ENCODE measurements at regions not wholly inside any gene's neighbourhood (a gene's known extent, or its start where the extent isn't known, plus 50 kb on each side); places are given as distances from the start of the nearest gene placed in this dataset.

DNA sequence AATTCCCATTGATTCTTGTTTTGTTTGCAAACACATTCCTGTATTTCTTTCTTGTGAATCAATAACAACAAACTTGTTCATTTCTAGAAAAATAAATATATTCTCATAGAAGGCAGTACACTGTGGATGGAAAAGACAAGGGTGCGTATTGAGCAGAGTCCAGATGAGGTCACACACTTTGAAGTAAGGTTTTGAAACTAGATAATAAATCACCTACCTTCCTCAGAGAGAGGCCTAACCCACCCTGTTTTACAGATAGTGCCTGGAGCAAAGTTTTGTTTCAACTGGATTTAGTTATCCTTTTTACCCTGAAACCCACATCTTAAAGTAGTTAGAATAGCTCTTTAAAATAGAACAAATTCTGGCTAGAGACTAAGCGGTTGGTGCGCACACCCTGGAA lies 137.1 kb upstream of the PIEZO2 start:
- Histone ChIP-seq H3K4me1 (ENCODE audit: control insufficient read depth in 5 of 5, insufficient read depth in 5 of 5, low read length in 5 of 5) (peaks cover 0 to 5% (median 3%) of the 10 kb centered on the region in 5 donors), H3K9me3 (ENCODE audit: control insufficient read depth in 5 of 5, low read length in 5 of 5) (no peaks in the 10 kb centered on the region), H3K9ac (ENCODE audit: low read length in 5 of 5) (no peak overlapping the region), H3K27ac (ENCODE audit: low read depth, low read length) (no peak overlapping the region), H3K4me3 (ENCODE audit: low read depth in 1 of 5, low read length in 5 of 5) (no peak overlapping the region), H3K36me3 (ENCODE audit: control insufficient read depth in 5 of 5, insufficient read depth in 5 of 5, low read length in 5 of 5) (no peaks in the 10 kb centered on the region), H3K27me3 (ENCODE audit: control insufficient read depth in 5 of 5, insufficient read depth in 4 of 5, low read length in 5 of 5) (no peaks in the 10 kb centered on the region)

DNA sequence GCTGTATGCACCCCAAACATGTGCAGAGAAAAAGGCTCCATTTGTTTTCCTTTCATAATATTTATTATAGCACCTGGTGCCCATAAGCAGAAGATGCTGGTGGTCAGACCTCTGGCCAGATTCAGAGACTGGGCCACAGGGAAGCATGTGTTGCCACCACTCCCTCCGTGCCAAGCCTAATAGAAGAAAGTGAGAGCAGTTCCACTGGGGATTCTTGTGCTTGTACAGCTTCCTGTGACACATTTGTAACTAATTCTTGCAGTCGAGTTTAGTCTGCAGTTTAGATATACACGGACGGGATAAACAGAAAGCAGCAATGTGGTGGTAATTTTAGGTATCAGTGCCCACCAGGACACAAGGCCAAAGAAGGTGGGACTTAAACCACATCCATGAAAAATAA lies 135.4 kb upstream of the PIEZO2 start:
- Histone ChIP-seq H3K27me3 (ENCODE audit: control insufficient read depth in 5 of 5, insufficient read depth in 4 of 5, low read length in 5 of 5) (no peaks in the 10 kb centered on the region), H3K9ac (ENCODE audit: low read length in 5 of 5) (no peak overlapping the region), H3K27ac (ENCODE audit: low read depth, low read length) (no peak overlapping the region), H3K9me3 (ENCODE audit: control insufficient read depth in 5 of 5, low read length in 5 of 5) (no peaks in the 10 kb centered on the region), H3K4me1 (ENCODE audit: control insufficient read depth in 5 of 5, insufficient read depth in 5 of 5, low read length in 5 of 5) (peaks cover 0 to 5% (median 3%) of the 10 kb centered on the region in 5 donors), H3K36me3 (ENCODE audit: control insufficient read depth in 5 of 5, insufficient read depth in 5 of 5, low read length in 5 of 5) (no peaks in the 10 kb centered on the region), H3K4me3 (ENCODE audit: low read depth in 1 of 5, low read length in 5 of 5) (no peak overlapping the region)

DNA sequence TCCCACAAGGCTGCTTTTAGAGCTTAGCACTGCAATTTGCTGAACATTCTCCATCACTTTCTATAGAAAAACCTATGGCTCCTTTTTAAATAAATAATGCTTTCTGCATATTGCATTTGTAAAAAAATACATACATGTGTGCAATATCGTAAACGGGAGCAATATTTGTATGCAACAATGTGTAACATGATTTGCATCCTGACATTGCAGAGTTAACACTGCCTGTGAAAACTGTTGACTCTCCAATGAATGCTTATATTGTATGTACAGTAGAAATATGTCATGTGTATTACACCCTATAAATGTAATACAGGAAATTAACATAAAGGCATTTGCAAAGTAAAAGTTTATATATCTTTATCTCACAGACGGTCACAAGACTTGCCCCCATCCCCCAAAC lies 135.0 kb upstream of the PIEZO2 start:
- no peak overlapping the region for H3K9ac ChIP-seq (ENCODE audit: low read length in 5 of 5)

DNA sequence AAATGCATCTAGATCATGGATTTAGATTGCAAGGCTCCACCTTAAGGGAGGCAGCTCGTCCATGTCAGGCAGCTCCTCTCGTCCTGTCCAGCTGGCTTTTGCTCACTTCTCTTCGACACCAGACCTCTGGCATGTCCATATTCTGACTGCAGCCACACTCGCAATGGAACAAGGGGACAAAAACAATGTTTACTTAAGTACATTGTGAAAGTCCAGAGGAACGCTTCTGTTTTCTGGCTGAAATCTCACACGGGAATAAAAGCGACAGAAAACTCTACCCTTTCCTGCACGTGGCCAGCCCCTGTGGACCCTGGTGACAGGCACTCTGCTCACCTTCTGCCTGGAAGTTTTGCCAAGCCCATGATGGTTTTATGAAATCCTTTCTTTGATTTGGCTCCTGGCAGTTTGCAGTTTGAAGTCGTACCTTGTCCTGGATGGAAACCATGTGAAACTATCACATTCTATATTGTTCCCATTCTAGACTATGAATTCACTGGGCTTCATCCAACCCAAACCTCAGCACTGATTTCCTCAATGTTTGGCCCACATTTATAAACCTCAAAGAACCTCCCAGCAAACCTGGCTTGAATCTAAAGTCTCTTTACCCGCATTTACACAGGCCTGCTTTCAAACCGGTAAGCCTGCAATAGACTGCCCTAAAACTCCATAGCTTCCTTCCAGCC lies 134.3 kb upstream of the PIEZO2 start:
- H3K9me3 ChIP-seq (ENCODE audit: control insufficient read depth in 5 of 5, low read length in 5 of 5), result no peaks in the 10 kb centered on the region
- H3K36me3 ChIP-seq (ENCODE audit: control insufficient read depth in 5 of 5, insufficient read depth in 5 of 5, low read length in 5 of 5), result no peaks in the 10 kb centered on the region
- no peak overlapping the region for H3K9ac ChIP-seq (ENCODE audit: low read length in 5 of 5)
- no peaks in the 10 kb centered on the region for H3K27me3 ChIP-seq (ENCODE audit: control insufficient read depth in 5 of 5, insufficient read depth in 4 of 5, low read length in 5 of 5)
- H3K4me1 ChIP-seq (ENCODE audit: control insufficient read depth in 5 of 5, insufficient read depth in 5 of 5, low read length in 5 of 5), result peaks cover 0 to 5% (median 3%) of the 10 kb centered on the region in 5 donors
- H3K27ac ChIP-seq (ENCODE audit: low read depth, low read length), result no peak overlapping the region
- no peak overlapping the region for H3K4me3 ChIP-seq (ENCODE audit: low read depth in 1 of 5, low read length in 5 of 5)

More for the DNA sequence above, 135.0 kb upstream of the PIEZO2 start:
- no peak overlapping the region for H3K4me3 ChIP-seq (ENCODE audit: low read depth in 1 of 5, low read length in 5 of 5)
- H3K27ac ChIP-seq (ENCODE audit: low read depth, low read length), result no peak overlapping the region
- H3K27me3 ChIP-seq (ENCODE audit: control insufficient read depth in 5 of 5, insufficient read depth in 4 of 5, low read length in 5 of 5), result no peaks in the 10 kb centered on the region
- no peaks in the 10 kb centered on the region for H3K9me3 ChIP-seq (ENCODE audit: control insufficient read depth in 5 of 5, low read length in 5 of 5)
- H3K36me3 ChIP-seq (ENCODE audit: control insufficient read depth in 5 of 5, insufficient read depth in 5 of 5, low read length in 5 of 5), result no peaks in the 10 kb centered on the region
- peaks cover 0 to 5% (median 3%) of the 10 kb centered on the region in 5 donors for H3K4me1 ChIP-seq (ENCODE audit: control insufficient read depth in 5 of 5, insufficient read depth in 5 of 5, low read length in 5 of 5)

DNA sequence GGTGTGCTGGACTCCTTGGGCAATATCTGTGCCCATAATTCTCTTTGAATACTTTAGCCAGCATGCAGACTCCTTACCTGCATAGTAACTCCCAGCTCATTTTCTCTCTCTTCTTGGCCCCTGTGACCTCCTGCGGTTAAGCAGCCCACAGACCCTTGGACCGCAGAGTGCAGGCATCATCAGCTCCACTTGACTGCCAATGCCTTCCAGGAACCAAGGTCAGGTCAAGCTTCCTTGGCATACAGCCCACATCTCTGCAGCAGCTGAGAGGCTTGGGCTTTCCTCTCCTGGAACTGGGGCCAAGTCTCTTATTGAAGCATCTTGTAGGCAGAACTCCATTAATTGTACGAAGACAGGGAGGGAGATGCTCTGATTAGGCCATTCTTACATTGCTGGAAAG lies 130.1 kb upstream of the PIEZO2 start:
- no peak overlapping the region for H3K27ac ChIP-seq (ENCODE audit: low read depth, low read length)
- H3K36me3 ChIP-seq (ENCODE audit: control insufficient read depth in 5 of 5, insufficient read depth in 5 of 5, low read length in 5 of 5), result no peaks in the 10 kb centered on the region
- H3K9ac ChIP-seq (ENCODE audit: low read length in 5 of 5), result no peak overlapping the region
- no peaks in the 10 kb centered on the region for H3K27me3 ChIP-seq (ENCODE audit: control insufficient read depth in 5 of 5, insufficient read depth in 4 of 5, low read length in 5 of 5)
- peaks cover 0 to 5% (median 3%) of the 10 kb centered on the region in 5 donors for H3K4me1 ChIP-seq (ENCODE audit: control insufficient read depth in 5 of 5, insufficient read depth in 5 of 5, low read length in 5 of 5)
- H3K4me3 ChIP-seq (ENCODE audit: low read depth in 1 of 5, low read length in 5 of 5), result no peak overlapping the region
- H3K9me3 ChIP-seq (ENCODE audit: control insufficient read depth in 5 of 5, low read length in 5 of 5), result no peaks in the 10 kb centered on the region

DNA sequence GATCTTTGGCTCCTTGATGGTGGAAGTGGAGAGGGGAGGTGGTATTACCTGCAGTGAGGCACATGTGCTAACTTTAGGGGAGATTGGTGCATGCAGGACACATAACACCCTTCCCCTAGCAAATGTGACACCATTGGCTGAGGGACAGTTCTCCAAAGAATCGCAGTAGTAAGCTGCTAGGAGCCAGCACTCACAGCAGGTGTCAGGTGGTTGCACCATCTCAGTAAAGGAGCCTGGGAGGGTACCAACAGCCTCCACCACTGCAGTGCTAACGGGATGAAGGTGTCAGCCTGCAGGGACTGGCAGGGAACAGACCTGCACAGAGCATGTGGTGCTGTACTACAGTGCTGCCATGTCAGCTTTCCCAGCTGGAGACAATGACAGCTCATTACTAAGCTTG lies 127.3 kb upstream of the PIEZO2 start:
- H3K36me3 ChIP-seq (ENCODE audit: control insufficient read depth in 5 of 5, insufficient read depth in 5 of 5, low read length in 5 of 5), result no peaks in the 10 kb centered on the region
- no peaks in the 10 kb centered on the region for H3K27me3 ChIP-seq (ENCODE audit: control insufficient read depth in 5 of 5, insufficient read depth in 4 of 5, low read length in 5 of 5)
- H3K4me3 ChIP-seq (ENCODE audit: low read depth in 1 of 5, low read length in 5 of 5), result no peak overlapping the region
- H3K27ac ChIP-seq (ENCODE audit: low read depth, low read length), result no peak overlapping the region
- peaks cover 0 to 7% (median 0%) of the 10 kb centered on the region in 5 donors for H3K4me1 ChIP-seq (ENCODE audit: control insufficient read depth in 5 of 5, insufficient read depth in 5 of 5, low read length in 5 of 5)
- no peak overlapping the region for H3K9ac ChIP-seq (ENCODE audit: low read length in 5 of 5)
- no peaks in the 10 kb centered on the region for H3K9me3 ChIP-seq (ENCODE audit: control insufficient read depth in 5 of 5, low read length in 5 of 5)

DNA sequence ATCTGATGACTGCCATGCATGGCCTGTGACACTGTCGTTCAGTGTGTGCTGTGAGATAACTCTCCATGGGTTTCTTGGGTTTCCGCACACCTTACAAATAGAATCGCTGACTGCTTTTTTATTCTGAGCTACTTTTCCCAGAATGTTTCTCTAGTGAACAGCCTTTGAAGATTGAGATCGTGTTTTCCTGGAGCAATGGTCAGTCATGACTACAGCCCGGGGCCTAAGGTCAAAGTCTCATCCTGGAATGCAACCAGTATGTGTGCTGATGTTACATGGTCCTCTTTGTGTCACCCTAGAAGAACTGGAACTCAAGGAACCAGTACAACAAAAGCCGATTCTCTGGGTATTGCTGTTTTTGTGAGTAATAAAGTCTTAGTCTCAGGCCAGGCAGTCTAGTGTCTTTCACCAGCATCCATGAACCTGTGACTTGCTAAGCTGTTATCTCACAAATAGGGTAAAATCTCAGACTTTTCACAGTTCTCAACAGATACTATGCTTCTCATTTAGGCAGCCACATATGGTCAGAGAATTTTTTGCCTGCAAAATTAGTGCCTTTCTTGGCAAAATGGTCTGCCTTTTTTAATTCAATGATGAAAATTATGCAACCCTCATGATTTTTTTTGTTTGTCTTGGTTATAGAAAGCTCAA lies 124.9 kb upstream of the PIEZO2 start:
- Histone ChIP-seq H3K9me3 (ENCODE audit: control insufficient read depth in 5 of 5, low read length in 5 of 5) (no peaks in the 10 kb centered on the region), H3K27ac (ENCODE audit: low read depth, low read length) (no peak overlapping the region), H3K27me3 (ENCODE audit: control insufficient read depth in 5 of 5, insufficient read depth in 4 of 5, low read length in 5 of 5) (no peaks in the 10 kb centered on the region), H3K4me3 (ENCODE audit: low read depth in 1 of 5, low read length in 5 of 5) (no peak overlapping the region), H3K36me3 (ENCODE audit: control insufficient read depth in 5 of 5, insufficient read depth in 5 of 5, low read length in 5 of 5) (no peaks in the 10 kb centered on the region), H3K4me1 (ENCODE audit: control insufficient read depth in 5 of 5, insufficient read depth in 5 of 5, low read length in 5 of 5) (peaks cover 0 to 10% (median 3%) of the 10 kb centered on the region in 5 donors), H3K9ac (ENCODE audit: low read length in 5 of 5) (no peak overlapping the region)

DNA sequence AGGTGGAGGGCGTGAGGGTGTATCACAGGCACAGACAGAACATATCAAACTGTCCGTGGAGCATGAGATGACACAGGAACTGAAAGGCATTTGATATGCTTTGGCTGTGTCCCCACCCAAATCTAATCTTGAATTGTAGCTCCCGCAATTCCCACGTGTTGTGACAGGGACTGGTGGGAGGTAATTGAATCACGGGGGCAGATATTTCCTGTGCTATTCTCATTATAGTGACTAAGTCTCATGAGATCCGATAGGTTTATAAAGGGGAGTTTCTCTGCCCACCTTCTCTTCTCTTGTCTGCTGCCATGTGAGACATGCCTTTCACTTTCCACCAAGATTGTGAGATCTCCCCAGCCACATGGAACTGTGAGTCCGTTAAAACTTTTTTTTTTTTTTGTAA lies 123.1 kb upstream of the PIEZO2 start:
- no peaks in the 10 kb centered on the region for H3K27me3 ChIP-seq (ENCODE audit: control insufficient read depth in 5 of 5, insufficient read depth in 4 of 5, low read length in 5 of 5)
- H3K9ac ChIP-seq (ENCODE audit: low read length in 5 of 5), result no peak overlapping the region
- peaks cover 0 to 15% (median 13%) of the 10 kb centered on the region in 5 donors for H3K4me1 ChIP-seq (ENCODE audit: control insufficient read depth in 5 of 5, insufficient read depth in 5 of 5, low read length in 5 of 5)
- H3K27ac ChIP-seq (ENCODE audit: low read depth, low read length), result no peak overlapping the region
- no peaks in the 10 kb centered on the region for H3K36me3 ChIP-seq (ENCODE audit: control insufficient read depth in 5 of 5, insufficient read depth in 5 of 5, low read length in 5 of 5)
- no peaks in the 10 kb centered on the region for H3K9me3 ChIP-seq (ENCODE audit: control insufficient read depth in 5 of 5, low read length in 5 of 5)
- no peak overlapping the region for H3K4me3 ChIP-seq (ENCODE audit: low read depth in 1 of 5, low read length in 5 of 5)

DNA sequence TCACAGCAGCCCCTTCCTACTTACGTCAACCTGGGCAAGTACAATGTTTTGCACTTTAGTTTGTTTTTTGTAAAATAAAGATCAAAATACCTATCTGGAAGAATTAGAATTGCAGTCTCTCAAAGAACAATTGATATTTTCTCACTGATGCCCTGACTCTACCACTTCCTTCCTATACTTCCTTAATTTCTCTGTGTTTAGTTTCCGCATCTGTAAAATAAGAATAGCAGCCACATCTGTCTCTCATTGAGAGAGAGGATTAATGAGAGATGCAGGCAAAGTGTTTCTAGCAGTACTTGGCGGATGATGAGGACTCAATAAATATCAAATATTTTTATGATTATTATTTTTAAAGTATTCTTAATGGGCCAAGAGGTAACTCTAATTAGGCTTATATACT lies 122.6 kb upstream of the PIEZO2 start:
- Histone ChIP-seq H3K4me1 (ENCODE audit: control insufficient read depth in 5 of 5, insufficient read depth in 5 of 5, low read length in 5 of 5) (peaks cover 0 to 15% (median 13%) of the 10 kb centered on the region in 5 donors), H3K27ac (ENCODE audit: low read depth, low read length) (no peak overlapping the region), H3K9me3 (ENCODE audit: control insufficient read depth in 5 of 5, low read length in 5 of 5) (no peaks in the 10 kb centered on the region), H3K9ac (ENCODE audit: low read length in 5 of 5) (no peak overlapping the region), H3K27me3 (ENCODE audit: control insufficient read depth in 5 of 5, insufficient read depth in 4 of 5, low read length in 5 of 5) (no peaks in the 10 kb centered on the region), H3K36me3 (ENCODE audit: control insufficient read depth in 5 of 5, insufficient read depth in 5 of 5, low read length in 5 of 5) (no peaks in the 10 kb centered on the region), H3K4me3 (ENCODE audit: low read depth in 1 of 5, low read length in 5 of 5) (no peak overlapping the region)

DNA sequence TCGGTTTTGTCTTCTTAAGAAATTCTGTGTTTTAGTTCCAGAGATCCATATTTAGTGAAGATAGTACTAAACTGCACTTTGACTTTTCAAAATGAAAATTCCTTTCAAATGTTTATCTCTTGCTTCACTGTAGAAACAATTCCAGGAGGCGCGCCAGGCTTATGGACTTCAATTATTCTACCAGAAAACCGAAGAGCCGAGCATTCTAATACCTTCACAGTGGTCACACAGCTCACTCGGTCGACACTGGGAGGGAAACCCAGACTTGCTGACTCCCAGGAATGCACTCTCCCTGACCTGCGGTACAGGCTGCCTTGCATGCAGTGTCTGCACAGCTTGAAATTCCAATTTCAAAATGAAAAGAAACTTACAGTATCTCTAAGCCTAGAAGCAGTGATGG lies 119.9 kb upstream of the PIEZO2 start:
- H3K27ac ChIP-seq (ENCODE audit: low read depth, low read length), result no peak overlapping the region
- H3K4me3 ChIP-seq (ENCODE audit: low read depth in 1 of 5, low read length in 5 of 5), result peak overlapping the region in 4 of 5 donors; percentile 4 to 35 (median 16)
- H3K36me3 ChIP-seq (ENCODE audit: control insufficient read depth in 5 of 5, insufficient read depth in 5 of 5, low read length in 5 of 5), result no peaks in the 10 kb centered on the region
- no peak overlapping the region for H3K9ac ChIP-seq (ENCODE audit: low read length in 5 of 5)
- no peaks in the 10 kb centered on the region for H3K9me3 ChIP-seq (ENCODE audit: control insufficient read depth in 5 of 5, low read length in 5 of 5)
- H3K27me3 ChIP-seq (ENCODE audit: control insufficient read depth in 5 of 5, insufficient read depth in 4 of 5, low read length in 5 of 5), result no peaks in the 10 kb centered on the region
- peaks cover 0 to 15% (median 13%) of the 10 kb centered on the region in 5 donors for H3K4me1 ChIP-seq (ENCODE audit: control insufficient read depth in 5 of 5, insufficient read depth in 5 of 5, low read length in 5 of 5)

Measured in subcutaneous abdominal adipose tissue (tissue), 5 donors.